SK-N-SH treated with all-trans-retinoic acid at 6 μM for 48 hours (cell line): ENCODE measurements at regions not wholly inside any gene's neighbourhood (a gene's known extent, or its start where the extent isn't known, plus 50 kb on each side); places are given as distances from the start of the nearest gene placed in this dataset.

Experiments used
- ATAC-seq: fragments of 200-7000 bp; cut with Tn5 transposase; 3 replicates; pipeline ENCODE4 v1.9.1; 2020; ENCODE audit warnings: mild to moderate bottlenecking, moderate library complexity
- ARNTL ChIP-seq: fragments of 450-650 bp; formaldehyde crosslinking; IDR thresholded peaks from 2 replicates; pipeline ENCODE4 v1.5.0; 2020; ENCODE audit warnings: low read depth, mild to moderate bottlenecking, moderate library complexity, borderline replicate concordance
- BACH2 ChIP-seq: fragments of 250-450 bp; sonication (Bioruptor Pico); IDR thresholded peaks from 2 replicates; pipeline ENCODE4 v1.9.0; 2021; ENCODE audit warnings: mild to moderate bottlenecking, borderline replicate concordance
- CREB5 ChIP-seq: fragments of 250-450 bp; sonication (Bioruptor Pico); IDR thresholded peaks from 2 replicates; pipeline ENCODE4 v1.5.1; 2020; ENCODE audit warnings: low read depth, mild to moderate bottlenecking, moderate library complexity
- CSDC2 ChIP-seq: fragments of 250-450 bp; sonication (Bioruptor Pico); IDR thresholded peaks from 2 replicates; pipeline ENCODE4 v1.5.0; 2020; ENCODE audit warnings: mild to moderate bottlenecking, moderate library complexity
- CSRNP3 ChIP-seq: fragments of 250-450 bp; sonication (Bioruptor Pico); IDR thresholded peaks from 2 replicates; pipeline ENCODE4 v1.5.1; 2021; ENCODE audit warnings: mild to moderate bottlenecking, moderate library complexity
- GLIS3 ChIP-seq: fragments of 250-450 bp; sonication (Bioruptor Pico); IDR thresholded peaks from 2 replicates; pipeline ENCODE4 v1.5.0; 2020; ENCODE audit warnings: mild to moderate bottlenecking, moderate library complexity
- ISL1 ChIP-seq: fragments of 250-450 bp; sonication (Bioruptor Pico); IDR thresholded peaks from 2 replicates; pipeline ENCODE4 v2.1.2; 2022; ENCODE audit warnings: mild to moderate bottlenecking, moderate library complexity
- OSR1 ChIP-seq: fragments of 250-450 bp; sonication (Bioruptor Pico); IDR thresholded peaks from 2 replicates; pipeline ENCODE4 v1.8.0; 2022; ENCODE audit warnings: moderate library complexity, mild to moderate bottlenecking, inconsistent platforms
- PATZ1 ChIP-seq: fragments of 250-450 bp; sonication (Bioruptor Pico); IDR thresholded peaks from 2 replicates; pipeline ENCODE4 v1.8.0; 2020; ENCODE audit warnings: mild to moderate bottlenecking, moderate library complexity, borderline replicate concordance
- POU6F1 ChIP-seq: fragments of 250-450 bp; sonication (Bioruptor Pico); IDR thresholded peaks from 2 replicates; pipeline ENCODE4 v1.8.0; 2021; ENCODE audit warnings: low read depth, mild to moderate bottlenecking, moderate library complexity, borderline replicate concordance
- RARB ChIP-seq: fragments of 250-450 bp; sonication (Bioruptor Pico); IDR thresholded peaks from 2 replicates; pipeline ENCODE4 v1.8.0; 2021; ENCODE audit warnings: mild to moderate bottlenecking, moderate library complexity
- SNAI2 ChIP-seq: fragments of 250-450 bp; sonication (Bioruptor Pico); IDR thresholded peaks from 2 replicates; pipeline ENCODE4 v1.5.0; 2020; ENCODE audit warnings: mild to moderate bottlenecking, moderate library complexity
- TCF4 ChIP-seq: fragments of 250-450 bp; sonication (Bioruptor Pico); IDR thresholded peaks from 2 replicates; pipeline ENCODE4 v1.8.0; 2021; ENCODE audit warnings: mild to moderate bottlenecking, moderate library complexity, borderline replicate concordance
- TOX ChIP-seq: fragments of 250-450 bp; sonication (Bioruptor Pico); IDR thresholded peaks from 2 replicates; pipeline ENCODE4 v1.8.0; 2021; ENCODE audit warnings: mild to moderate bottlenecking, moderate library complexity, borderline replicate concordance
- TSHZ2 ChIP-seq: fragments of 250-450 bp; sonication (Bioruptor Pico); IDR thresholded peaks from 2 replicates; pipeline ENCODE4 v1.5.0; 2020; ENCODE audit warnings: mild to moderate bottlenecking, moderate library complexity
- ZC3H10 ChIP-seq: fragments of 250-450 bp; sonication (Bioruptor Pico); IDR thresholded peaks from 2 replicates; pipeline ENCODE4 v1.5.1; 2021; ENCODE audit warnings: mild to moderate bottlenecking, moderate library complexity
- ZFP3 ChIP-seq: fragments of 250-450 bp; sonication (Bioruptor Pico); IDR thresholded peaks from 2 replicates; pipeline ENCODE4 v1.5.0; 2020; ENCODE audit warnings: mild to moderate bottlenecking, moderate library complexity
- ZFP30 ChIP-seq: fragments of 450-650 bp; formaldehyde crosslinking; IDR thresholded peaks from 2 replicates; pipeline ENCODE4 v1.5.0; 2022; ENCODE audit warnings: mild to moderate bottlenecking, moderate library complexity
- ZNF565 ChIP-seq: fragments of 450-650 bp; formaldehyde crosslinking; conservative IDR thresholded peaks from 2 replicates; pipeline ENCODE4 v1.5.0; 2020; ENCODE audit warnings: low read depth, mild to moderate bottlenecking, moderate library complexity
- ZNF70 ChIP-seq: fragments of 450-650 bp; formaldehyde crosslinking; IDR thresholded peaks from 2 replicates; pipeline ENCODE4 v1.5.0; 2020; ENCODE audit warnings: mild to moderate bottlenecking, moderate library complexity
- ZNF8 ChIP-seq: fragments of 450-650 bp; formaldehyde crosslinking; IDR thresholded peaks from 2 replicates; pipeline ENCODE4 v1.5.0; 2020; ENCODE audit warnings: mild to moderate bottlenecking, moderate library complexity

- TF ChIP-seq ZFP30 (no peak), TCF4 (CRISPR knock-in tag) (no peak), ARNTL (CRISPR knock-in tag) (no peak), ZC3H10 (no peak), RARB (no peak), CSRNP3 (CRISPR knock-in tag) (no peak), ZNF70 (CRISPR knock-in tag) (no peak), ZFP3 (CRISPR knock-in tag) (no peak), CREB5 (CRISPR knock-in tag) (no peak), BACH2 (no peak), CSDC2 (CRISPR knock-in tag) (no peak), OSR1 (CRISPR knock-in tag) (no peak), ZNF565 (CRISPR knock-in tag) (no peak), SNAI2 (no peak), TSHZ2 (no peak), GLIS3 (no peak), ISL1 (no peak), POU6F1 (CRISPR knock-in tag) (no peak), PATZ1 (CRISPR knock-in tag) (no peak), TOX (no peak)
- no peak for ATAC-seq
Measured at GRCh38 chr1:168391851-168392681, 111.4 kb downstream of the TBX19 start.

GRCh38 chr1:168390271-168390670 lies 109.6 kb downstream of the TBX19 start:
- no peak for TF ChIP-seq TSHZ2
- TF ChIP-seq ZNF8 (CRISPR knock-in tag) = peak; percentile 87
- TF ChIP-seq, all 23 proteins: peak for 1
- no peak for ATAC-seq
